Gastroesophageal sphincter (tissue), 4 donors: ENCODE measurements at regions not wholly inside any gene's neighbourhood (a gene's known extent, or its start where the extent isn't known, plus 50 kb on each side); places are given as distances from the start of the nearest gene placed in this dataset.

ENCODE experiments used
- ATAC-seq: fragments of 150-250 bp; one replicate; pipeline ENCODE4 v1.9.1; 2016; ENCODE audit warnings: mild to moderate bottlenecking, moderate library complexity
- H3K27ac ChIP-seq, 4 donors: fragments of 200-600 bp; sonication (generic) in 3 of 4; 1 replicate in 3 of 4; 2 replicates in 1 of 4; pipeline ENCODE4 v1.5.1; 2016 to 2019
- H3K27me3 ChIP-seq: fragments of 200-600 bp; sonication (generic); one replicate; pipeline ENCODE4 v1.5.1; 2019
- H3K36me3 ChIP-seq, 2 donors: fragments of 200-600 bp; sonication (generic); one replicate each; pipeline ENCODE4 v1.5.1; 2019; ENCODE audit warnings: control low read depth in 1 of 2
- H3K4me1 ChIP-seq, 3 donors: fragments of 200-600 bp; sonication (generic); 1 replicate in 2 of 3; 2 replicates in 1 of 3; pipeline ENCODE4 v1.5.1; 2016 to 2019; ENCODE audit warnings: control low read depth in 2 of 3
- H3K4me3 ChIP-seq, 2 donors: fragments of 200-600 bp; sonication (generic); one replicate each; pipeline ENCODE4 v1.5.1; 2019; ENCODE audit warnings: mild to moderate bottlenecking in 1 of 2, moderate library complexity in 1 of 2
- H3K9me3 ChIP-seq, 3 donors: fragments of 200-600 bp; sonication (generic); one replicate each; pipeline ENCODE4 v1.5.1; 2017 to 2019; ENCODE audit warnings: control low read depth in 2 of 3
- CTCF ChIP-seq, 4 experiments: fragments of 200-600 bp in 2 of 4; fragments of 450-650 bp in 2 of 4; sonication (generic) in 1 of 4; IDR thresholded peaks; one replicate each; pipeline ENCODE4 v1.5.1; 2017 to 2019; ENCODE audit warnings: antibody characterized with exemption in 4 of 4, mild to moderate bottlenecking in 2 of 4, moderate library complexity in 2 of 4
- EP300 ChIP-seq: sonication (generic); formaldehyde crosslinking; IDR thresholded peaks from one replicate; pipeline ENCODE4 v1.6.1; 2017; ENCODE audit warnings: antibody characterized with exemption, mild to moderate bottlenecking
- POLR2A ChIP-seq, 2 donors: fragments of 450-650 bp; IDR thresholded peaks; one replicate each; pipeline ENCODE4 v1.6.1; 2017; ENCODE audit warnings: antibody characterized with exemption in 2 of 2, mild to moderate bottlenecking in 2 of 2, moderate library complexity in 1 of 2
- POLR2AphosphoS5 ChIP-seq: sonication (generic); formaldehyde crosslinking; IDR thresholded peaks from one replicate; pipeline ENCODE4 v1.6.1; 2017; ENCODE audit warnings: antibody characterized with exemption
- WGBS, 2 donors: methylation state at CpG; one replicate each; pipeline ENCODE4 v1.1.5; 2018; ENCODE audit warnings: low coverage in 1 of 2; 5-methylcytosine and 5-hydroxymethylcytosine counted together

GRCh38 chr22:35150183-35151107 lies 84.5 kb downstream of the ISX start:
- Histone ChIP-seq H3K4me1 (peaks cover 0 to 5% (median 0%) of the 10 kb centered on the region in 3 donors), H3K4me3 (no peak overlapping the region), H3K36me3 (no peaks in the 10 kb centered on the region), H3K9me3 (no peaks in the 10 kb centered on the region), H3K27ac (no peak overlapping the region), H3K27me3 (peaks cover 54% of the 10 kb centered on the region)
- no peak for TF ChIP-seq EP300
- no peak for TF ChIP-seq POLR2AphosphoS5
- TF ChIP-seq POLR2A (IDR thresholded peaks at IDR 0.05): no peak
- TF ChIP-seq CTCF (IDR thresholded peaks at IDR 0.05): peak in 3 of 4 experiments; percentile 29 to 74 (median 48)
- 62 to 72% methylated on average over 2 to 11 of the region's 22 CpGs for WGBS, 2 donors
- ATAC-seq: no peak

- Histone ChIP-seq H3K27ac (no peak overlapping the region), H3K4me1 (peaks cover 0 to 5% (median 0%) of the 10 kb centered on the region in 3 donors), H3K36me3 (no peaks in the 10 kb centered on the region), H3K9me3 (no peaks in the 10 kb centered on the region), H3K27me3 (peaks cover 67% of the 10 kb centered on the region), H3K4me3 (no peak overlapping the region)
- no peak for ATAC-seq
- WGBS, 2 donors: 52 to 75% methylated on average over 3 to 7 of the region's 8 CpGs
- TF ChIP-seq EP300: no peak
- TF ChIP-seq POLR2A (IDR thresholded peaks at IDR 0.05): no peak
- no peak for TF ChIP-seq CTCF (IDR thresholded peaks at IDR 0.05)
- no peak for TF ChIP-seq POLR2AphosphoS5
These were observed 86.4 kb downstream of the ISX start for GRCh38 chr22:35152316-35152715.

GRCh38 chr22:35154937-35155387 lies 89.0 kb downstream of the ISX start:
- Histone ChIP-seq H3K27me3 (peaks cover 90% of the 10 kb centered on the region), H3K9me3 (no peaks in the 10 kb centered on the region), H3K4me1 (peaks cover 0 to 5% (median 0%) of the 10 kb centered on the region in 3 donors), H3K36me3 (no peaks in the 10 kb centered on the region), H3K4me3 (no peak overlapping the region), H3K27ac (no peak overlapping the region)
- no peak for ATAC-seq
- WGBS, 2 donors: 7 to 19% methylated on average over 9 to 10 of the region's 10 CpGs
- TF ChIP-seq EP300 (no peak), POLR2AphosphoS5 (no peak), CTCF (IDR thresholded peaks at IDR 0.05) (peak; percentile 26 to 72 (median 34)), POLR2A (IDR thresholded peaks at IDR 0.05) (no peak)

- no peaks in the 10 kb centered on the region for H3K9me3 ChIP-seq
- H3K4me1 ChIP-seq: peaks cover 0 to 2% (median 0%) of the 10 kb centered on the region in 3 donors
- H3K4me3 ChIP-seq: no peak overlapping the region
- WGBS, 2 donors: 54 to 62% methylated on average over 7 of the region's 7 CpGs
- no peak for ATAC-seq
- H3K27ac ChIP-seq: no peak overlapping the region
- no peaks in the 10 kb centered on the region for H3K36me3 ChIP-seq
- H3K27me3 ChIP-seq: peaks cover 91% of the 10 kb centered on the region
- TF ChIP-seq POLR2AphosphoS5 (no peak), CTCF (IDR thresholded peaks at IDR 0.05) (no peak), EP300 (no peak)
These were observed 89.6 kb downstream of the ISX start for GRCh38 chr22:35155403-35156025.
